ENCODE measurements at regions not wholly inside any gene's neighbourhood (a gene's known extent, or its start where the extent isn't known, plus 50 kb on each side); places are given as distances from the start of the nearest gene placed in this dataset.

- TF ChIP-seq MAX (IDR thresholded peaks at IDR 0.05; ENCODE audit: low read depth, low read length): no peak
- TF ChIP-seq EGR1 (IDR thresholded peaks at IDR 0.05; ENCODE audit: borderline replicate concordance in 1 of 2, low read depth in 2 of 2, low read length in 2 of 2): no peak
Observed at GRCh38 chrX:40479777-40480318, 100.9 kb upstream of the ATP6AP2 start.
